Prostate gland (tissue), 2 donors: ENCODE measurements at regions not wholly inside any gene's neighbourhood (a gene's known extent, or its start where the extent isn't known, plus 50 kb on each side); places are given as distances from the start of the nearest gene placed in this dataset.

Experiments
- CTCF ChIP-seq, 4 experiments: fragments of 200-600 bp in 2 of 4; fragments of 450-650 bp in 2 of 4; sonication (generic) in 2 of 4; IDR thresholded peaks; 1 replicate in 3 of 4; 2 replicates in 1 of 4; pipeline ENCODE4 v1.5.1; 2016 to 2019; ENCODE audit warnings: antibody characterized with exemption in 4 of 4, mild to moderate bottlenecking in 2 of 4, moderate library complexity in 2 of 4
- POLR2A ChIP-seq: fragments of 450-650 bp; IDR thresholded peaks from one replicate; pipeline ENCODE4 v1.6.1; 2016; ENCODE audit warnings: antibody characterized with exemption, mild to moderate bottlenecking
- POLR2AphosphoS5 ChIP-seq: sonication (generic); formaldehyde crosslinking; IDR thresholded peaks from one replicate; pipeline ENCODE4 v1.6.1; 2017; ENCODE audit warnings: antibody characterized with exemption

- TF ChIP-seq POLR2AphosphoS5 (no peak), POLR2A (no peak), CTCF (IDR thresholded peaks at IDR 0.05) (no peak)
These were observed 245.8 kb downstream of the LIG4 start for GRCh38 chr13:107969546-107969945.
